GM21723 (cell line): ENCODE measurements at regions not wholly inside any gene's neighbourhood (a gene's known extent, or its start where the extent isn't known, plus 50 kb on each side); places are given as distances from the start of the nearest gene placed in this dataset.

ENCODE experiments used
- ATAC-seq: cut with Tn5 transposase; IDR thresholded peaks from one replicate; pipeline ENCODE4 v1.9.1; 2021; ENCODE audit warnings: mild to moderate bottlenecking, moderate library complexity; ENCODE audit not compliant: unreplicated experiment

- ATAC-seq: peak; percentile 56
Measured at GRCh38 chr4:101596781-101597552, 193.6 kb upstream of the BANK1 start.

DNA sequence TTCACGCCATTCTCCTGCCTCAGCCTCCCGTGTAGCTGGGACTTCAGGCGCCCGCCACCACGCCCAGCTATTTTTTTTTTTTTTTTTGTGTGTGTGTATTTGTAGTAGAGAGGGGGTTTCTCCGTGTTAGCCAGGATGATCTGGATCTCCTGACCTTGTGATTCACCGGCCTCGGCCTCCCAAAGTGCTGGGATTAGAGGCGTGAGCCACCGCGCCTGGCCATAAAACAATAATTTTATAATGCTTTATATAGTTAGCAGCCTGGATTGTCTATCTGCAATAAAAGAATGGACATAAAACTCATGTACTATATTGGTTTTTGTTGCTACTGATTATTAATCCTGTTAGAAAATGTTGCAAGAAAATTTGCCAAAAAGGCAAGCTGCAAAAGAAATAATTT lies 195.9 kb upstream of the BANK1 start:
- ATAC-seq: no peak

GRCh38 chr4:101593666-101594065 lies 196.9 kb upstream of the BANK1 start:
- no peak for ATAC-seq

- no peak for ATAC-seq
Measured at GRCh38 chr4:101584306-101584705, 206.2 kb upstream of the BANK1 start.

GRCh38 chr4:101563126-101563525 lies 215.8 kb upstream of the PPP3CA start:
- no peak for ATAC-seq

DNA sequence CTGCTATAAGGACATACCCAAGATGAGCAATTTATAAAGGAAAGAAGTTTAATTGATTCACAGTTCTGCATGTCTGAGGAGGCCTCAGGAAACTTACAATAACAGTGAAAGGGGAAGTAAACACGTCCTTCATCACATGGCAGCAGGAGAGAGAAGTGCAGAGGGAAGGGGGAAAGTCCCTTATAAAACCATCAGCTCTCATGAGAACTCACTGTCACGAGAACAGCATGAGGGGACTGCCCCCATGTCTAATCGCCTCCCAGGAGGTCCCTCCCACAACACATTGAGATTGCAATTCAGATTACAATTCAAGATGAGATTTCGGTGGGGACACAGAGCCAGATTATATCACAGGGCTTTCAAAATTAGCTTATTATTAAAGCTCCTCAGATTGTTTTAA lies 209.5 kb upstream of the PPP3CA start:
- no peak for ATAC-seq

DNA sequence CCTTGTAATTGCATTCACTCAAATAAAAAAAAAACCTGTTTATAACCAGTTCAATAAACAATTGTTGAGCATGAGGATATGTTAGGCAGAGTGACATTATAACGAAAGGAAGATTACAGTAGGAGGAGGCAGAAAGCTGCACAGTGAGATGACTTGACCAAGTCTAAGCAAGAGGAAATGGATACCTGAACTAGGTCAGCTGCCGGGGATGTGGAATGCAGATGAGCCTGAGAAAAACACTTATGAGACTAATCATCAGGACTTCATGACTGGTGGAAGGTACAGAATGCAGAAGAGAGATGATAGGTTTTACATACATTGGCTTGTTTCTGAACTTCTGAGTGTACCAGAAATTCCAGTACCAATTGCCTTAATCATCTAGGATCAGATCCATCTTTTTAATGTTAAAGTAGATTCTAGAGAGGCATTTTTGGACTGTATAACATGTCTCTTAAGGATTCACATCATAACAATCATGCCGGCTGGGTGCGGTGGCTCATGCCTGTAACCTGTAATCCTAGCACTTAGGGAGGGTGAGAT lies 208.1 kb upstream of the PPP3CA start:
- no peak for ATAC-seq

GRCh38 chr4:101540336-101540735 lies 193.0 kb upstream of the PPP3CA start:
- no peak for ATAC-seq

DNA sequence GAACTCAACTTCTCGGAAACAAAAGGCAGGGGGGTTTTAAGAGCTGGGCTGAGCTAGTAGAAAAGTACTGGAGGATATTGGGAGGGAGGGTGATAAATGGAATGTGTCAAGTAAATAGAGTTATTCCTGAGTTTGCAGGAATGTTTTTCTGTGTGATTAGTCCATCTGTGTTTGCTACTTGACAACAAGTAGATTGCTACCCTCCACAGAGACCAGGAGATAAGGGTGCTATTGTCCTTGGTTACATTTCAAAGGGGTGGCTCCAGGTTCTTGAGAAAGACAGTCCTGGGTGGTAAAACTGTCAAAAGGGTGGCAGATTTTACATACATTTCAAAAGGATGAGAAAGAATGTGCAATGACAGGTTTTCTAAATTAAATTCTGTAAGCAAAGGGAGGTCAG lies 181.2 kb upstream of the PPP3CA start:
- no peak for ATAC-seq

DNA sequence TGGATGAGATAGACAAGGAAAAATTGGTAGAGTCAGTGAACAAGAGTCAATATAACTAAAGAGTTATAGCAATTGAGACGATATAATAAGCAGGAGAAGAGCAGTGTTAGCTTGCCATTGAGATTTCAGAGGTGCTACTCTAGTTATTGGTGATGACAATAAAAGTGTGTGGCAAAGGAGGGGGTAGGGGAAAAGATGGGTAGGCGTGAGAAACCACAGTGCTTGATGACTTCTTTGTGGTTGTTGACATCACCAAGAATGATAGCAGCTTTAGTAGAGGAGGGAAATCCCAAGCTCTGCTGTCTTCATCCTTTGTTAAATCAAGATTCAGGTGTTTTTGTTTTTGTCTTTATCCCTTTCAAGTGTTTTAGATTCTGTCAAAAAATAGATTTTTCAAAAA lies 179.9 kb upstream of the PPP3CA start:
- ATAC-seq: peak; percentile 98

GRCh38 chr4:101515566-101515965 lies 168.2 kb upstream of the PPP3CA start:
- no peak for ATAC-seq

GRCh38 chr4:101515099-101515498 lies 167.8 kb upstream of the PPP3CA start:
- ATAC-seq: no peak

GRCh38 chr4:101512416-101512815 lies 165.1 kb upstream of the PPP3CA start:
- no peak for ATAC-seq

GRCh38 chr4:101501421-101501820 lies 154.1 kb upstream of the PPP3CA start:
- ATAC-seq: no peak

GRCh38 chr4:101500742-101501141 lies 153.4 kb upstream of the PPP3CA start:
- no peak for ATAC-seq

DNA sequence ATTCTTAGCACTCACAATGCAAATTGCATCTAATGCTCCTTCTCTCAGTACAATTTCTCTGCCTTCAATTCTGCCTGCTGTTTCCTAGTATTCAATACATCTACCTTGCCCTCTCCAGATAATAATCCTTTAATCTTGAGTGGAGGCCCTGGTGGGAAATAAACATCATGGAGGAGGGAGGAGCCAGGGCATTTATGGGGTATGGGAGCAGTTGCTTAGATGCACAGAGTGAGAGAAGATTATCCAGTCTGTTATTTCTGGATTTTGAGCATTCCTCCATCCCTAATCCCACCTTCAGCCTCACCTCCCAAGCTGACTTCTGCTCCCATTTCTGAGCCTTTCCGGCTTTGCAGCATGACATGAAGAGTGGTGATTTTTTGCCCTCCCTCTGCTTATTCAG lies 127.9 kb upstream of the PPP3CA start:
- ATAC-seq: no peak

DNA sequence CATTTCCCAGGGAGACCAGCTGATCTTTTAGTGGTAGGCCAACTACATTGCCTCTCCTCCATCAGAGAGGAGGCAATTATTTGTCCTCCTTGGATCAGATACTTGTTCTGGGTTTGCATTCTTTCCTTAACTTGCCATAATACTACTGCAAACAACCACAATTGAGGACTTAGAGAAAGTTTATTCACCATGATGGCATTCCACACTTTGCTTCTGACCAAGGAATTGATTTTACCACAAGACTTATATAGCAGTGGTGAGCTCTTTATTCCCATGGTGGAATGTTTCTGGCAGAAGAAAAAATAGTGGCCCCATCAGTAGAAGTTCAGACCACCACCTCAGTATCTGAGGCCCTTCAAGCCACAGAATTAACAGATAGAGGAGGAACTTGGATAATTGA lies 123.9 kb upstream of the PPP3CA start:
- ATAC-seq: no peak

- ATAC-seq: no peak
Measured at GRCh38 chr4:101464596-101464995, 117.3 kb upstream of the PPP3CA start.

GRCh38 chr4:101458914-101459313 lies 111.6 kb upstream of the PPP3CA start:
- no peak for ATAC-seq

DNA sequence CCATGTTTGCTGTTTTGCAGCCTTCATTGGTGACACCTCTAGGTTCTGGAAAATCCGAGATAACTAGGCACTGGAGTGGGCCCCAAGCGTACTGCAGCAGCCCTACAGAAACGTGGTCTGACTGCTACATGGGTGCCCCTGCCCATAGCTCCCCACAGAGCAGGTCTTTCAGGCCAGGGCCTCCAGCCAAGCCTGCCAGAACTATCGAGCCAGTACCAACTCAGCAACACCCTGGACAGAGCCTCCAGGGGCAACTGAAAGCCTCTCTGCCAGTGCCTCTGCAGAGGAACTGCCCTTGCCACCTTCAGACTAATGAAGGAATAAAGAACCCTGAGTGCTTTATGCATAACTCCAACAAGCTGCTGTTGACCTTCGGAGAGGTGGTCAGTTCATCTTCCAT lies 111.1 kb upstream of the PPP3CA start:
- ATAC-seq: no peak

DNA sequence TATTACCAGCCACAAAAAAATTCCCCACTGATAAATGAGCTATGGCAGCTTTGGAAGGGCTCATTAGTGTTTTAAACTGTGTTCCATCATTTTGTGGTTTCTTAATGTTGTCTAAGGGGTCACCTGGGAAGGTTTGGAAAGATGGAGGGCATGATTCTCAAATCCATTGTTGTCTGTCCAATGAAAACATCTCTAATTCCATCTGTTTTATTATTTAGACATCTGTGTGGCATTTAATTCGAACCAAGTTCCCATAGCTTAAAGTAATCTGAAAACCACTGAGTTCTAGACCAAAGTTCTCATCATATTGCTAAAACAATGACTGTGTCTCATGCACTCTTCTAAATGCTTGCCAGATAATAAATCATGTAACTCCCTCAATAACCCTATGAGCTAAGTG lies 103.8 kb upstream of the PPP3CA start:
- no peak for ATAC-seq

GRCh38 chr4:101441446-101441845 lies 94.1 kb upstream of the PPP3CA start:
- ATAC-seq: no peak

DNA sequence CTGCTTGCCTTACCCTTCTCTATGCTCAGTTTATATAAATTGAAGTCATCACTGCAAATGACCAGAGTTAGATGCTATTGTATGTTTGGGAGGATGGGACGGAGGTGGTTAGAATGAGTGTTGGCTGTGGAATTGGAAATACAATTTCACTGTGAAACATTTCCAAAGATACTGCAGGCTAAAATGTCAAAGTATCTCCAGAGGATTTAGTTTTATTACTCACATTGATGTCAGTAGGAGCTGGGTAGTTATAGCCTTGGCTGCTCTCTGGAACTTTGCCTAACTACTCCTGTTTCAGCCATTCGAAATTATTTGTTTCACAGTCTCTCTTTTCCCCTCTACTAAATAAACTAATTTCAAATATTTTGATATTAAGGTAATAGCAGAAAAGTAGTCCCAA lies 92.6 kb upstream of the PPP3CA start:
- ATAC-seq: no peak
